A673 (cell line): ENCODE measurements at regions not wholly inside any gene's neighbourhood (a gene's known extent, or its start where the extent isn't known, plus 50 kb on each side); places are given as distances from the start of the nearest gene placed in this dataset.

Experiments
- BruUV-seq: library from RNA; stranded (reverse); fragments of 400-500 nt; replicated peaks from 2 replicates; lab custom pipeline; 2021; lab: Mats Ljungman, UMichigan
- CTCF ChIA-PET: fragments of 300-600 bp; sonication (Branson Sonifier 250); formaldehyde crosslinking; loops from one replicate; lab custom pipeline; 2022; ENCODE audit warnings: antibody characterized with exemption; lab: Charles Lee
- POLR2A ChIA-PET: fragments of 300-600 bp; sonication (Branson Sonifier 250); formaldehyde crosslinking; loops from one replicate; lab custom pipeline; 2022; ENCODE audit warnings: antibody characterized with exemption; ENCODE audit not compliant: low non-redundant PET; lab: Charles Lee
- DNase-seq: peaks from one replicate; pipeline ENCODE4 v3.0.0-alpha.2; 2015; ENCODE audit warnings: low spot score
- H3K27ac ChIP-seq: fragments of 200-600 bp; sonication (generic); 2 replicates; pipeline ENCODE4 v1.5.1; 2016; ENCODE audit warnings: mixed run types, low read depth, mild to moderate bottlenecking, mixed read lengths, antibody characterized with exemption, low read length; ENCODE audit not compliant: poor library complexity, severe bottlenecking
- H3K27me3 ChIP-seq: fragments of 200-600 bp; sonication (generic); replicated peaks from 2 replicates; pipeline ENCODE4 v1.6.1; 2017; ENCODE audit warnings: mixed run types, low read depth, mild to moderate bottlenecking, mixed read lengths, antibody characterized with exemption, low read length; ENCODE audit not compliant: insufficient read depth, poor library complexity
- H3K36me3 ChIP-seq: fragments of 200-600 bp; sonication (generic); 2 replicates; pipeline ENCODE4 v1.6.1; 2016; ENCODE audit warnings: mixed run types, mild to moderate bottlenecking, mixed read lengths, antibody characterized with exemption, low read length; ENCODE audit not compliant: insufficient read depth, poor library complexity, severe bottlenecking
- H3K4me1 ChIP-seq: fragments of 200-600 bp; sonication (generic); 2 replicates; pipeline ENCODE4 v1.6.1; 2017; ENCODE audit warnings: mixed run types, mild to moderate bottlenecking, mixed read lengths, antibody characterized with exemption, low read length; ENCODE audit not compliant: insufficient read depth, poor library complexity, severe bottlenecking
- H3K4me3 ChIP-seq: fragments of 200-600 bp; sonication (generic); 2 replicates; pipeline ENCODE4 v1.5.1; 2016; ENCODE audit warnings: low read depth, mixed run types, mild to moderate bottlenecking, mixed read lengths, low read length; ENCODE audit not compliant: poor library complexity, severe bottlenecking
- H3K9me3 ChIP-seq: fragments of 200-600 bp; sonication (generic); 2 replicates; pipeline ENCODE4 v1.6.1; 2016; ENCODE audit warnings: mixed run types, low read depth, mild to moderate bottlenecking, mixed read lengths, antibody characterized with exemption, low read length; ENCODE audit not compliant: poor library complexity, severe bottlenecking
- CTCF ChIP-seq: fragments of 300-800, 200-600 bp; sonication (generic); conservative IDR thresholded peaks from 2 replicates; pipeline ENCODE4 v1.5.1; 2017; ENCODE audit warnings: low read depth, mild to moderate bottlenecking, antibody characterized with exemption, low read length, moderate library complexity, mixed read lengths
- EZH2 ChIP-seq: fragments of 200-600 bp; sonication (generic); IDR thresholded peaks from 2 replicates; pipeline ENCODE4 v1.6.1; 2017; ENCODE audit warnings: borderline replicate concordance, low read depth, mild to moderate bottlenecking, mixed read lengths, antibody characterized with exemption, low read length; ENCODE audit not compliant: poor library complexity, severe bottlenecking
- intact Hi-C: fragments of 100-400 bp; cut with micrococcal nuclease; formaldehyde crosslinking; loops from one replicate; pipeline ENCODE4 v1.10.0; 2022; ENCODE audit not compliant: unreplicated experiment

DNA sequence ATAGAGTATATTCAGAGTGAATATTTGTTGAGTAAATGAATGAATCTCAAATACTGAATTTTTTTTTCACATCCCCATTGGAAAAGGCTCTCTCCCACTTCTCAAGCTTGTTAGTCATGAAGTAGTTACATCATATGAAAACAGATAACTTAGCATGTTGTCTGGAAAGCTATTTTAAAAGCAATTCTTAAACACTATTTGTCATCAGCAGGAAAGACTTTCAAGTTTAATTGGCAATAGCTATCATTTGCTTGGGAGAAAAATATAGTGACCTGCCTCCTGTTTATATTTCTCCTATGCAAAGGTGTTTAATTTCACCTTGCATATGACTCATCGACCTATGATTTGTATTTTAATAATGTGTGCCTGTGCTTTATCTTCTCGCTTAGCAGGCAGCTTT lies 499.8 kb upstream of the GRIA1 start:
- intact Hi-C loops: no loop called here
- H3K9me3 ChIP-seq: no peaks in the 10 kb centered on the region
- H3K4me1 ChIP-seq: no peaks in the 10 kb centered on the region
- TF ChIP-seq CTCF: no peak
- TF ChIP-seq EZH2: no peak
- ChIA-PET CTCF (no interaction called here), POLR2A (no interaction called here)
- no peak overlapping the region for H3K27ac ChIP-seq
- DNase-seq: no peak
- no TSS peak for BruUV-seq
- H3K27me3 ChIP-seq: no peaks in the 10 kb centered on the region
- H3K4me3 ChIP-seq: no peak overlapping the region
- H3K36me3 ChIP-seq: no peaks in the 10 kb centered on the region

DNA sequence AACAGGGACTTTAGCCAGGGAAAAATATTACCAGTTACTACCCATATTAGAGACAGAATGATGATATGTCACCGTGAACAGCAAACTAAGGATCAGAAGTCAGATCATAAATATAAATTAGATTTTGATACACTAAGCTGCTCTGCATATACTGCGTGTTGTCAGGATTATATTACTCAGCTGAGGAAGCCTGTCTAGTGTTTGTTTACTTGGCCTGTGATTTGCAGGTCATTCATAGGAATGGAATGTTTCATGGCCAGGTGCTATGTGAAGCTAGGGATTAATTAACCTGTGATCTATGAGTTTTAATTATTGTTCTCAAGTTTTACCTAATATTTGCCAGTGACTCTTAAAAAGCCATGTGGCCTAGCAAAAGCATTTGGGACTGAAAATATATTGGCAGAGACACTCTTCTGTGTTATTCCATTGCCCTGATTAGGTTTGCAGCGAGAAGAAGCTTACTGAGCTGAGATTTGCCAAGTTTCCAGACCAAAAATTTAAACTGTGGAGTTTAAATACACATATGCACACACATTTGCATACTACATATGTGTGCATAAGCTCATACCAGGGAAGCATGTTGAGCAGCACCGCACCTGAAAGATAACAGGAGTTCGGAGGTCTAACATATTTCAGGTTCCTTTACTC lies 496.3 kb upstream of the GRIA1 start:
- ChIA-PET POLR2A (no interaction called here), CTCF (no interaction called here)
- Histone ChIP-seq H3K27ac (no peak overlapping the region), H3K9me3 (no peaks in the 10 kb centered on the region), H3K4me1 (no peaks in the 10 kb centered on the region), H3K27me3 (no peaks in the 10 kb centered on the region), H3K36me3 (no peaks in the 10 kb centered on the region), H3K4me3 (no peak overlapping the region)
- intact Hi-C loops: no loop called here
- no TSS peak for BruUV-seq
- TF ChIP-seq EZH2 (no peak), CTCF (no peak)
- DNase-seq: no peak

GRCh38 chr5:152995214-152995725 lies 495.2 kb upstream of the GRIA1 start:
- H3K36me3 ChIP-seq: no peaks in the 10 kb centered on the region
- BruUV-seq: no TSS peak
- no peaks in the 10 kb centered on the region for H3K27me3 ChIP-seq
- H3K4me1 ChIP-seq: no peaks in the 10 kb centered on the region
- intact Hi-C loops: no loop called here
- no peak overlapping the region for H3K27ac ChIP-seq
- TF ChIP-seq CTCF (no peak), EZH2 (no peak)
- no peak overlapping the region for H3K4me3 ChIP-seq
- POLR2A ChIA-PET: no interaction called here
- CTCF ChIA-PET: no interaction called here
- DNase-seq: no peak
- no peaks in the 10 kb centered on the region for H3K9me3 ChIP-seq
